Vagina (tissue), 2 donors: ENCODE measurements at regions not wholly inside any gene's neighbourhood (a gene's known extent, or its start where the extent isn't known, plus 50 kb on each side); places are given as distances from the start of the nearest gene placed in this dataset.

Source experiments
- CTCF ChIP-seq, 3 experiments: fragments of 450-650 bp in 2 of 3; fragments of 200-600 bp in 1 of 3; sonication (generic) in 1 of 3; IDR thresholded peaks; one replicate each; pipeline ENCODE4 v1.5.1; 2017 to 2019; ENCODE audit warnings: antibody characterized with exemption in 3 of 3, mild to moderate bottlenecking in 2 of 3, moderate library complexity in 2 of 3
- POLR2A ChIP-seq, 2 donors: fragments of 450-650 bp; IDR thresholded peaks; one replicate each; pipeline ENCODE4 v1.6.1; 2017; ENCODE audit warnings: antibody characterized with exemption in 2 of 2, mild to moderate bottlenecking in 2 of 2, moderate library complexity in 2 of 2
- POLR2AphosphoS5 ChIP-seq, 2 donors: sonication (generic); formaldehyde crosslinking; IDR thresholded peaks; one replicate each; pipeline ENCODE4 v1.9.0; 2017; ENCODE audit warnings: antibody characterized with exemption in 2 of 2, mild to moderate bottlenecking in 2 of 2, low read depth in 1 of 2; ENCODE audit not compliant: insufficient read depth in 1 of 2

DNA sequence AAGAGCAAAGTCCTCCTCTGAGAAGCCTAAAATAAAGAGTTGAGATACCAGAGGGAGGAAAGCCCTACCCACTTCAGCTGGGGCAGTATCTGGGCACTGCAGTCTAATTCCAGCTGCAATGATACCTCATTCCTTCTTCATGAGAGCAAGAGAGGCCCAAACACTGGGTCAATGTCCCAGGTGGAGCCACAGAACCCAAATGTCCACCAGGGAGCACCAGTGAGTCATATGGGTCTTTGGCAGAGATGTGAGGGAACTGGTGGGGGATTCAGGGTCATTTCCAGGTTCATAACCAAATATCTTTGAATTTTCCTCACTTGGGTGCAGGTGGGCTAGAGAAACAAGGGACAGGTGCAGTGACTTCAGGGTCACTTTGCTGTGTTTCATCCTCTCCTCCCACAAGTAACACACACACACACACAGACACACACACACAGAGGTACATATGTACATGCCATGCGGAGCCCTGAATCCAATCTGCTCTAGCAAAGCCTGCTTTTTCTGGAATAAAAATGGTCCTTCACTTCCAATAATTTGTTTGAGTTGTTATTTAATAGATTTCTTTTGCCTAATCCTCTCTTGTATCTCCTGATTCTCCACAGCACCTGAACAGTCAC, 585.4 kb downstream of the SOX6 start:
- TF ChIP-seq POLR2AphosphoS5 (IDR thresholded peaks at IDR 0.05; ENCODE audit: insufficient read depth in 1 of 2, low read depth in 1 of 2) (no peak), CTCF (IDR thresholded peaks at IDR 0.05) (peak in 1 of 3 experiments; percentile 26), POLR2A (IDR thresholded peaks at IDR 0.05) (no peak)
